ENCODE measurements at regions not wholly inside any gene's neighbourhood (a gene's known extent, or its start where the extent isn't known, plus 50 kb on each side); places are given as distances from the start of the nearest gene placed in this dataset.

- H4K20me1 ChIP-seq (ENCODE audit: insufficient read depth), result no peaks in the 10 kb centered on the region
- H3K27ac ChIP-seq (ENCODE audit: low read depth in 2 of 2, low read length in 1 of 2), result no peak overlapping the region
- no peaks in the 10 kb centered on the region for H3F3A ChIP-seq (replicated peaks; ENCODE audit: insufficient read depth)
- ChIA-PET CTCF (no interaction called here), POLR2A (no interaction called here)
- no peak overlapping the region for H2AFZ ChIP-seq (ENCODE audit: low read depth)
- no peak for TF ChIP-seq MEF2A (IDR thresholded peaks at IDR 0.05; ENCODE audit: borderline replicate concordance, low read depth)
- no peaks in the 10 kb centered on the region for H3K4me1 ChIP-seq (ENCODE audit: control insufficient read depth in 1 of 2, insufficient read depth in 2 of 2, low read depth in 1 of 2, low read length in 1 of 2)
- no peak for DNase-seq
- no peaks in the 10 kb centered on the region for H3K79me2 ChIP-seq (ENCODE audit: insufficient read depth)
- H3K4me3 ChIP-seq (ENCODE audit: low read depth in 2 of 2, low read length in 1 of 2), result no peak overlapping the region
- H3K9ac ChIP-seq, result no peak overlapping the region
- H3K9me2 ChIP-seq, result no peaks in the 10 kb centered on the region
- no peaks in the 10 kb centered on the region for H3K36me3 ChIP-seq (replicated peaks in 1 of 2; ENCODE audit: control insufficient read depth in 1 of 2, insufficient read depth in 2 of 2, low read length in 1 of 2)
- H3K4me2 ChIP-seq, result no peak overlapping the region
- peaks cover 13% of the 10 kb centered on the region for H3K9me3 ChIP-seq
- no peaks in the 10 kb centered on the region for H3K27me3 ChIP-seq (ENCODE audit: insufficient read depth)
Measured at GRCh38 chr5:56396634-56397033, 163.5 kb upstream of the ANKRD55 start.

GRCh38 chr5:56389261-56389660 is 156.1 kb upstream of the ANKRD55 start:
- Histone ChIP-seq H3K36me3 (replicated peaks in 1 of 2; ENCODE audit: control insufficient read depth in 1 of 2, insufficient read depth in 2 of 2, low read length in 1 of 2) (no peaks in the 10 kb centered on the region), H3K9ac (no peak overlapping the region), H4K20me1 (ENCODE audit: insufficient read depth) (no peaks in the 10 kb centered on the region), H3K9me3 (peaks cover 7% of the 10 kb centered on the region; the same call in 1 of the 2 replicates), H3K27ac (ENCODE audit: low read depth in 2 of 2, low read length in 1 of 2) (no peak overlapping the region), H3K27me3 (ENCODE audit: insufficient read depth) (no peaks in the 10 kb centered on the region), H3F3A (replicated peaks; ENCODE audit: insufficient read depth) (no peaks in the 10 kb centered on the region), H2AFZ (ENCODE audit: low read depth) (no peak overlapping the region), H3K4me3 (ENCODE audit: low read depth in 2 of 2, low read length in 1 of 2) (no peak overlapping the region), H3K9me2 (no peaks in the 10 kb centered on the region), H3K4me2 (no peak overlapping the region), H3K4me1 (ENCODE audit: control insufficient read depth in 1 of 2, insufficient read depth in 2 of 2, low read depth in 1 of 2, low read length in 1 of 2) (no peaks in the 10 kb centered on the region), H3K79me2 (ENCODE audit: insufficient read depth) (no peaks in the 10 kb centered on the region)
- 61% methylated on average over 2 of the region's 2 CpGs for WGBS (ENCODE audit: low lambda C conversion rate)
- CTCF ChIA-PET, result interaction anchor here (1.0 kb wide), 1 partner anchor 22 kb away, joined by 3 read pairs; no protein-coding TSS in a partner anchor
- TF ChIP-seq USF1 (IDR thresholded peaks at IDR 0.05; ENCODE audit: borderline replicate concordance, low read depth), result no peak
- TF ChIP-seq MAX (IDR thresholded peaks at IDR 0.05; ENCODE audit: low read depth), result no peak
- TF ChIP-seq POLR2AphosphoS5 (IDR thresholded peaks at IDR 0.05; ENCODE audit: low read depth, low read length), result no peak
- POLR2A ChIA-PET, result no interaction called here
- DNase-seq, result no peak

DNA sequence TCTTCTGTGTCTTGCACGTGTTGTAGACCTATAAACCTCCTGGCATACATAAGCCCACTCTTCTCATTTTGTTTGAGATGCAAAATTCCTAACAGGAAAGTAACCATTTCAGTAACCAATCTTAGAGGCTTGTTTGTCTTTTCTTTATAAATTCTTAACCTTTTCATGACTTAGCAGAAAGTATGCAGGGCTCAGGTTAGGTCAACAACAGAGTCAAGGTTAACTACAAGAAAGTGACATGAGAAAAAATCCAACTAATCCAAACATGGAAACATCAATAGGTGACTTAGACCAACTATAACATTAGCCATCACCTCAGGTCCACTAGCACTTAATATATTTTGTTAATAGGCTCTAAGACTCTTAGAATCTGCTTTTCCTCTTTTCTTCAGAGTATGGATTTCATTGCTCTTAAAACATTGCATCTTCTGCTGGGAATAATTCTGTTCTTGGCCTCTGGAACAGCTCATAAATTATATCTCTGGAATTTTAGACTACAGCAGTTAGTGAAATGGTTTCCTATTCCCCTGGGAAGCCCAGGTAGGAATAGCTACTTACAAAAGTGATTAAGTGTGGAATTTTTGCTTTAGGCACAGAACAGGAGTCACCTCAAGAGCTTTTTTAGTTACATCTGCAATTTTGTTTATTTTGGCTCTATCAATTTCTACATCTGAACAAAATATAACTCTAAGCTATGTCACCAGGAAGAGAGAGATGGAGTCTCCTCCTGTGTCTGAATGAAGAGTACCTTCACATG is 155.3 kb upstream of the ANKRD55 start:
- Histone ChIP-seq H3K4me2 (no peak overlapping the region), H3K79me2 (ENCODE audit: insufficient read depth) (no peaks in the 10 kb centered on the region), H3K4me3 (ENCODE audit: low read depth in 2 of 2, low read length in 1 of 2) (no peak overlapping the region), H4K20me1 (ENCODE audit: insufficient read depth) (no peaks in the 10 kb centered on the region), H3K9me3 (peaks cover 7% of the 10 kb centered on the region; the same call in 1 of the 2 replicates), H3K36me3 (replicated peaks in 1 of 2; ENCODE audit: control insufficient read depth in 1 of 2, insufficient read depth in 2 of 2, low read length in 1 of 2) (no peaks in the 10 kb centered on the region), H2AFZ (ENCODE audit: low read depth) (no peak overlapping the region), H3F3A (replicated peaks; ENCODE audit: insufficient read depth) (no peaks in the 10 kb centered on the region), H3K4me1 (ENCODE audit: control insufficient read depth in 1 of 2, insufficient read depth in 2 of 2, low read depth in 1 of 2, low read length in 1 of 2) (no peaks in the 10 kb centered on the region), H3K27ac (ENCODE audit: low read depth in 2 of 2, low read length in 1 of 2) (no peak overlapping the region), H3K9me2 (no peaks in the 10 kb centered on the region), H3K9ac (no peak overlapping the region), H3K27me3 (ENCODE audit: insufficient read depth) (no peaks in the 10 kb centered on the region)
- ChIA-PET POLR2A (no interaction called here), CTCF (interaction anchor here (1.0 kb wide), 1 partner anchor 21 kb away, joined by 3 read pairs; no protein-coding TSS in a partner anchor)
- no peak for DNase-seq
- no peak for TF ChIP-seq NRF1 (IDR thresholded peaks at IDR 0.05; ENCODE audit: low read depth, low read length)
- TF ChIP-seq PBX3 (IDR thresholded peaks at IDR 0.05), result no peak
- TF ChIP-seq TEAD4 (IDR thresholded peaks at IDR 0.05; ENCODE audit: borderline replicate concordance, insufficient read depth), result no peak
- TF ChIP-seq FOSL2 (IDR thresholded peaks at IDR 0.05; ENCODE audit: borderline replicate concordance, low read depth), result no peak
- TF ChIP-seq MXI1 (IDR thresholded peaks at IDR 0.05; ENCODE audit: low read depth, low read length), result no peak
- no peak for TF ChIP-seq RXRA (IDR thresholded peaks at IDR 0.05; ENCODE audit: borderline replicate concordance, low read depth)
- no peak for TF ChIP-seq GATA2 (CRISPR knock-in tag; IDR thresholded peaks at IDR 0.05)
- TF ChIP-seq JUND (IDR thresholded peaks at IDR 0.05), result no peak
- TF ChIP-seq SIN3A (IDR thresholded peaks at IDR 0.05; ENCODE audit: borderline replicate concordance, low read depth, low read length), result no peak
- TF ChIP-seq GABPA (IDR thresholded peaks at IDR 0.05; ENCODE audit: low read depth), result no peak
- WGBS (ENCODE audit: low lambda C conversion rate), result 64% methylated on average over 1 of the region's 1 CpG
